GM19455 (cell line): ENCODE measurements at regions not wholly inside any gene's neighbourhood (a gene's known extent, or its start where the extent isn't known, plus 50 kb on each side); places are given as distances from the start of the nearest gene placed in this dataset.

Source experiments
- ATAC-seq: cut with Tn5 transposase; IDR thresholded peaks from one replicate; pipeline ENCODE4 v1.9.1; 2021; ENCODE audit not compliant: unreplicated experiment

- no peak for ATAC-seq
These were observed 129.9 kb upstream of the TAC1 start for GRCh38 chr7:97601931-97602457.

GRCh38 chr7:97620495-97620894 lies 111.4 kb upstream of the TAC1 start:
- ATAC-seq, result no peak

- ATAC-seq, result peak; percentile 82
These were observed 108.6 kb upstream of the TAC1 start for GRCh38 chr7:97623333-97623732.

GRCh38 chr7:97630116-97630515 lies 101.8 kb upstream of the TAC1 start:
- ATAC-seq, result no peak

GRCh38 chr7:97635622-97636021 lies 96.3 kb upstream of the TAC1 start:
- ATAC-seq, result no peak

GRCh38 chr7:97639036-97639435 lies 92.8 kb upstream of the TAC1 start:
- no peak for ATAC-seq

GRCh38 chr7:97659363-97660045 lies 72.4 kb upstream of the TAC1 start:
- no peak for ATAC-seq

GRCh38 chr7:97667359-97667758 lies 64.5 kb upstream of the TAC1 start:
- ATAC-seq, result no peak

GRCh38 chr7:97671571-97671970 lies 60.3 kb upstream of the TAC1 start:
- ATAC-seq, result no peak

- no peak for ATAC-seq
These were observed 51.3 kb upstream of the TAC1 start for GRCh38 chr7:97680622-97681021.
